ENCODE measurements at regions not wholly inside any gene's neighbourhood (a gene's known extent, or its start where the extent isn't known, plus 50 kb on each side); places are given as distances from the start of the nearest gene placed in this dataset.

GRCh38 chr4:164614999-164615398, 138.9 kb upstream of the SMIM31 start:
- peaks cover 45% of the 10 kb centered on the region for H3K4me1 Mint-ChIP-seq
- peaks cover 2% of the 10 kb centered on the region for H3K27me3 Mint-ChIP-seq (ENCODE audit: insufficient read depth)
- Histone ChIP-seq H3K4me1 (ENCODE audit: control insufficient read depth, insufficient read depth, low read length) (peaks cover 28% of the 10 kb centered on the region), H3K27me3 (ENCODE audit: control insufficient read depth, insufficient read depth, low read length, poor library complexity, severe bottlenecking) (no peaks in the 10 kb centered on the region), H3K27ac (ENCODE audit: low read depth, low read length) (no peak overlapping the region), H3K9me3 (ENCODE audit: control insufficient read depth, low read length) (no peaks in the 10 kb centered on the region), H3K9ac (ENCODE audit: extremely low read depth, low read length, poor library complexity, severe bottlenecking) (no peak overlapping the region), H3K4me3 (ENCODE audit: low read length) (no peak overlapping the region), H3K36me3 (ENCODE audit: control insufficient read depth, insufficient read depth, low read length) (no peaks in the 10 kb centered on the region)
- H3K27ac Mint-ChIP-seq: no peak overlapping the region
- no peaks in the 10 kb centered on the region for H3K36me3 Mint-ChIP-seq (ENCODE audit: low read depth)
- 91 to 96% methylated on average over 3 to 4 of the region's 4 CpGs for WGBS, 2 experiments (ENCODE audit: insufficient coverage in 1 of 2, insufficient read length in 1 of 2)
- DNase-seq: peak; percentile 50
- no peak overlapping the region for H3K4me3 Mint-ChIP-seq
- no peaks in the 10 kb centered on the region for H3K9me3 Mint-ChIP-seq
- no peak for TF ChIP-seq CTCF (conservative IDR thresholded peaks at IDR 0.05)

GRCh38 chr4:164615964-164616363, 138.0 kb upstream of the SMIM31 start:
- TF ChIP-seq CTCF (conservative IDR thresholded peaks at IDR 0.05): no peak
- peaks cover 45% of the 10 kb centered on the region for H3K4me1 Mint-ChIP-seq
- H3K4me3 ChIP-seq (ENCODE audit: low read length): no peak overlapping the region
- H3K27ac Mint-ChIP-seq: no peak overlapping the region
- H3K4me1 ChIP-seq (ENCODE audit: control insufficient read depth, insufficient read depth, low read length): peaks cover 28% of the 10 kb centered on the region
- no peaks in the 10 kb centered on the region for H3K36me3 Mint-ChIP-seq (ENCODE audit: low read depth)
- H3K9me3 Mint-ChIP-seq: no peaks in the 10 kb centered on the region
- no peak overlapping the region for H3K4me3 Mint-ChIP-seq
- no peaks in the 10 kb centered on the region for H3K27me3 ChIP-seq (ENCODE audit: control insufficient read depth, insufficient read depth, low read length, poor library complexity, severe bottlenecking)
- H3K9ac ChIP-seq (ENCODE audit: extremely low read depth, low read length, poor library complexity, severe bottlenecking): no peak overlapping the region
- H3K36me3 ChIP-seq (ENCODE audit: control insufficient read depth, insufficient read depth, low read length): no peaks in the 10 kb centered on the region
- no peak overlapping the region for H3K27ac ChIP-seq (ENCODE audit: low read depth, low read length)
- no peaks in the 10 kb centered on the region for H3K9me3 ChIP-seq (ENCODE audit: control insufficient read depth, low read length)
- DNase-seq: no peak
- H3K27me3 Mint-ChIP-seq (ENCODE audit: insufficient read depth): peaks cover 2% of the 10 kb centered on the region

GRCh38 chr4:164616961-164617360, 137.0 kb upstream of the SMIM31 start:
- Histone ChIP-seq H3K4me1 (ENCODE audit: control insufficient read depth, insufficient read depth, low read length) (peaks cover 28% of the 10 kb centered on the region), H3K9ac (ENCODE audit: extremely low read depth, low read length, poor library complexity, severe bottlenecking) (no peak overlapping the region), H3K27ac (ENCODE audit: low read depth, low read length) (no peak overlapping the region), H3K9me3 (ENCODE audit: control insufficient read depth, low read length) (no peaks in the 10 kb centered on the region), H3K27me3 (ENCODE audit: control insufficient read depth, insufficient read depth, low read length, poor library complexity, severe bottlenecking) (no peaks in the 10 kb centered on the region), H3K36me3 (ENCODE audit: control insufficient read depth, insufficient read depth, low read length) (no peaks in the 10 kb centered on the region), H3K4me3 (ENCODE audit: low read length) (no peak overlapping the region)
- peak; percentile 54 for DNase-seq
- Mint-ChIP-seq H3K27me3 (ENCODE audit: insufficient read depth) (peaks cover 2% of the 10 kb centered on the region), H3K27ac (peak overlapping the region; percentile 6), H3K4me1 (peaks cover 45% of the 10 kb centered on the region), H3K4me3 (no peak overlapping the region), H3K9me3 (no peaks in the 10 kb centered on the region), H3K36me3 (ENCODE audit: low read depth) (no peaks in the 10 kb centered on the region)
- 93% methylated on average over 1 of the region's 1 CpG; no CpG with 5 or more reads in 1 of the 2 experiments for WGBS, 2 experiments (ENCODE audit: insufficient coverage in 1 of 2, insufficient read length in 1 of 2)
- TF ChIP-seq CTCF (conservative IDR thresholded peaks at IDR 0.05): no peak
